Endothelial cell of umbilical vein (primary cell): ENCODE measurements at regions not wholly inside any gene's neighbourhood (a gene's known extent, or its start where the extent isn't known, plus 50 kb on each side); places are given as distances from the start of the nearest gene placed in this dataset.

Source experiments
- BruUV-seq: library from RNA; stranded (reverse); fragments of 400-500 nt; replicated peaks from 2 replicates; lab custom pipeline; 2021; lab: Mats Ljungman, UMichigan
- CTCF ChIA-PET: fragments of 300-600, 350-600 bp; sonication (Branson Sonifier 250); formaldehyde crosslinking; loops from one replicate; lab custom pipeline; 2021; ENCODE audit warnings: antibody characterized with exemption, inconsistent platforms; lab: Charles Lee
- POLR2A ChIA-PET: fragments of 300-600, 350-600 bp; sonication (Branson Sonifier 250); formaldehyde crosslinking; loops from one replicate; lab custom pipeline; 2021; ENCODE audit warnings: antibody characterized with exemption, inconsistent platforms; lab: Charles Lee
- DNase-seq: peaks from one replicate; pipeline ENCODE4 v3.0.0-alpha.2; 2011; ENCODE audit warnings: low read depth, low spot score
- FAIRE-seq: peaks from 2 replicates; lab custom pipeline; 2011; peaks lifted over from hg19 to GRCh38; lab: Jason Lieb, UNC
- H2AFZ ChIP-seq: 2 replicates; pipeline ENCODE4 v1.6.0; 2012; ENCODE audit warnings: low read depth, low read length, control low read depth, inconsistent platforms
- H3K27ac ChIP-seq: 2 replicates; pipeline ENCODE4 v1.5.1; 2011; ENCODE audit warnings: low read depth, mild to moderate bottlenecking, control low read depth, low read length, moderate library complexity; ENCODE audit not compliant: insufficient read depth
- H3K27me3 ChIP-seq, 2 experiments: 2 replicates each; pipeline versions ENCODE4 v1.6.0 to v1.6.1; 2011; ENCODE audit warnings: low read length in 2 of 2, mixed read lengths in 1 of 2; ENCODE audit not compliant: control insufficient read depth in 2 of 2, insufficient read depth in 2 of 2
- H3K36me3 ChIP-seq, 2 experiments: 2 replicates in 1 of 2; 3 replicates in 1 of 2; pipeline ENCODE4 v1.5.1; 2011; ENCODE audit warnings: low read length in 2 of 2, mild to moderate bottlenecking in 1 of 2, moderate library complexity in 1 of 2; ENCODE audit not compliant: control insufficient read depth in 2 of 2, insufficient read depth in 2 of 2; ENCODE audit errors: extremely low read depth in 1 of 2
- H3K4me1 ChIP-seq: 3 replicates; pipeline ENCODE4 v1.5.1; 2011; ENCODE audit warnings: mild to moderate bottlenecking, low read length; ENCODE audit not compliant: control insufficient read depth, insufficient read depth; ENCODE audit errors: extremely low read depth
- H3K4me2 ChIP-seq: 2 replicates; pipeline ENCODE4 v1.6.1; 2011; ENCODE audit warnings: low read length, control low read depth, mixed read lengths; ENCODE audit not compliant: insufficient read depth
- H3K4me3 ChIP-seq, 3 experiments: fragments of 200-600 bp in 1 of 3; sonication (generic), shearing (Covaris generic) in 1 of 3; replicated peaks in 1 of 3; 2 replicates each; pipeline ENCODE4 v1.5.1; 2011 to 2016; ENCODE audit warnings: control low read depth in 3 of 3, low read length in 3 of 3, mild to moderate bottlenecking in 2 of 3, inconsistent platforms in 1 of 3, low read depth in 1 of 3, moderate library complexity in 1 of 3; ENCODE audit not compliant: insufficient read depth in 1 of 3
- H3K79me2 ChIP-seq: 2 replicates; pipeline ENCODE4 v1.6.0; 2012; ENCODE audit warnings: low read length, inconsistent platforms; ENCODE audit not compliant: control insufficient read depth, insufficient read depth
- H3K9ac ChIP-seq: replicated peaks from 2 replicates; pipeline ENCODE3; 2011; ENCODE audit warnings: low read length, control low read depth; ENCODE audit not compliant: insufficient read depth; ENCODE audit errors: extremely low read depth
- H3K9me1 ChIP-seq: replicated peaks from 3 replicates; pipeline ENCODE4 v1.6.0; 2011; ENCODE audit warnings: mild to moderate bottlenecking, low read length; ENCODE audit not compliant: control insufficient read depth, insufficient read depth; ENCODE audit errors: extremely low read depth
- H3K9me3 ChIP-seq: replicated peaks from 2 replicates; pipeline ENCODE4 v1.5.1; 2012; ENCODE audit warnings: low read length, inconsistent platforms; ENCODE audit not compliant: control insufficient read depth, insufficient read depth
- H4K20me1 ChIP-seq: replicated peaks from 2 replicates; pipeline ENCODE3; 2011; ENCODE audit warnings: mild to moderate bottlenecking, low read length; ENCODE audit not compliant: control insufficient read depth, insufficient read depth; ENCODE audit errors: extremely low read depth
- CTCF ChIP-seq, 2 donors: IDR thresholded peaks; 1 replicate in 1 of 2; 2 replicates in 1 of 2; pipeline ENCODE4 v1.5.1; 2011; ENCODE audit warnings: low read length in 2 of 2, mild to moderate bottlenecking in 2 of 2, moderate library complexity in 2 of 2, control low read depth in 1 of 2, inconsistent platforms in 1 of 2, low read depth in 1 of 2; ENCODE audit not compliant: insufficient read depth in 1 of 2; ENCODE audit errors: extremely low read depth in 1 of 2
- EZH2 ChIP-seq: IDR thresholded peaks from 2 replicates; pipeline ENCODE4 v1.6.1; 2012; ENCODE audit warnings: borderline replicate concordance, low read depth, mild to moderate bottlenecking, moderate library complexity, low read length, inconsistent platforms; ENCODE audit not compliant: severe bottlenecking
- FOS ChIP-seq: IDR thresholded peaks from 2 replicates; pipeline ENCODE4 v1.6.1; 2011; ENCODE audit warnings: mild to moderate bottlenecking, low read length, moderate library complexity, borderline replicate concordance; ENCODE audit not compliant: insufficient read depth
- GATA2 ChIP-seq: IDR thresholded peaks from 2 replicates; pipeline ENCODE4 v1.7.0; 2011; ENCODE audit warnings: low read depth, mild to moderate bottlenecking, moderate library complexity, mixed read lengths, low read length; ENCODE audit not compliant: insufficient read length, insufficient read depth
- JUN ChIP-seq: IDR thresholded peaks from 2 replicates; pipeline ENCODE4 v1.6.1; 2011; ENCODE audit warnings: borderline replicate concordance, low read depth; ENCODE audit not compliant: insufficient read length, insufficient read depth
- MYC ChIP-seq: IDR thresholded peaks from one replicate; pipeline ENCODE4 v1.6.1; 2011; ENCODE audit warnings: mild to moderate bottlenecking, low read depth, low read length
- POLR2A ChIP-seq: IDR thresholded peaks from 2 replicates; pipeline ENCODE4 v1.6.1; 2012; ENCODE audit warnings: low read depth, mild to moderate bottlenecking, control low read depth, low read length
- POLR2AphosphoS5 ChIP-seq: IDR thresholded peaks from 2 replicates; pipeline ENCODE4 v1.6.1; 2012; ENCODE audit warnings: low read depth, mild to moderate bottlenecking, control low read depth, low read length, moderate library complexity; ENCODE audit not compliant: insufficient read depth
- dilution Hi-C: fragments of 300-500 bp; cut with MboI; formaldehyde crosslinking; loops from one replicate; pipeline ENCODE4 v1.15.0; 2019; ENCODE audit warnings: low sequenced_read_pairs; ENCODE audit not compliant: extremely low pct_ligation_motif_present
- intact Hi-C: fragments of 100-400 bp; cut with micrococcal nuclease; formaldehyde crosslinking; loops from one replicate; pipeline ENCODE4 v1.10.0; 2022
- TF ChIP-seq, protein P1 (sequence below): IDR thresholded peaks from 2 replicates; pipeline ENCODE4 v1.6.1; 2011; ENCODE audit not compliant: insufficient read depth, insufficient read length

DNA sequence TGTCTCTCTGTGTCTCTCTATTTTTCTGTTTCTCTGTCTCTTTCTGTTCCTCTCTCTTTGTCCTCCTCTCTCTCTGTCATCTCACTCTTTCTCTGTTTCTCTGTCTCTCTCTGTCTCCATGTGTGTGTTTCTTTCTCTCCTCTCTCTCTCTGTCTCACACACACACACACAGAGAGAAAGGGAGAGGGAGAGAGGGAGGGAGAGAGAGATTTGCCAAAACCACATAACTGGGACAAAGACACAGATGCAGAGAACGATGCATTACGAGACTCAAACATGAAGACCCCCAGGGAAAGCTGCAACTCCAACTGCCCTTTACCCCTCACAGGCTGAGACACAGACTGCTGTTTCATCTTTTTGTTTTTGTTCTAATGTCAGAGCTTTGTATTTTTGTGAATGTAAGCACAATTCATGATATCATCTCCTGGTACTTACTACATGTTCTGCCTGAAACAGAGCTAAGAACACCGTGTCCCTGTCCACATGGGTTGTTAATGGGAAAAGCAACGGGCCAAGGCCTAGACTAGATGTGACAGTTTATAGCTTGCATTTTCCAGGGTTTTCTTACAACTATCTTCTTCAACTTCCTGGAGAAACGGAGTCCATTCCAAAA, 177.1 kb upstream of the ARID1B start:
- FAIRE-seq: no peak
- intact Hi-C loops (no loop called here), dilution Hi-C loops (no loop called here)
- Histone ChIP-seq H3K36me3 (no peaks in the 10 kb centered on the region), H3K27me3 (no peaks in the 10 kb centered on the region), H3K9me1 (no peaks in the 10 kb centered on the region), H3K4me3 (no peak overlapping the region), H3K79me2 (no peaks in the 10 kb centered on the region), H3K4me1 (no peaks in the 10 kb centered on the region), H4K20me1 (no peaks in the 10 kb centered on the region), H3K9ac (no peak overlapping the region), H3K4me2 (no peak overlapping the region), H2AFZ (no peak overlapping the region), H3K9me3 (no peaks in the 10 kb centered on the region), H3K27ac (no peak overlapping the region)
- TF ChIP-seq POLR2AphosphoS5 (no peak), EZH2 (no peak), FOS (no peak), POLR2A (no peak), GATA2 (no peak), CTCF (IDR thresholded peaks at IDR 0.05; ENCODE audit: extremely low read depth in 1 of 2, insufficient read depth in 1 of 2, low read depth in 1 of 2, low read length in 2 of 2) (no peak), MYC (no peak), JUN (no peak)
- TF ChIP-seq, protein P1, sequence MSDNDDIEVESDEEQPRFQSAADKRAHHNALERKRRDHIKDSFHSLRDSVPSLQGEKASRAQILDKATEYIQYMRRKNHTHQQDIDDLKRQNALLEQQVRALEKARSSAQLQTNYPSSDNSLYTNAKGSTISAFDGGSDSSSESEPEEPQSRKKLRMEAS: no peak
- no TSS peak for BruUV-seq
- POLR2A ChIA-PET: no interaction called here
- CTCF ChIA-PET: interaction anchor here (1.4 kb wide), 1 partner anchor 10 kb away, joined by 3 read pairs; no protein-coding TSS in a partner anchor
- no peak for DNase-seq
